ENCODE measurements at regions not wholly inside any gene's neighbourhood (a gene's known extent, or its start where the extent isn't known, plus 50 kb on each side); places are given as distances from the start of the nearest gene placed in this dataset.

GRCh38 chr6:115706981-115707380 is 353.7 kb downstream of the FRK start (continued):
- TF ChIP-seq POLR3A (IDR thresholded peaks at IDR 0.05; ENCODE audit: borderline replicate concordance, extremely low read depth, insufficient read depth, insufficient read length) (no peak), POLR2H (tag; IDR thresholded peaks at IDR 0.05; ENCODE audit: low read depth) (no peak), ZNF57 (CRISPR knock-in tag; IDR thresholded peaks at IDR 0.05) (no peak)

- BruUV-seq (replicated peaks), result no TSS peak
- H2AFZ ChIP-seq (ENCODE audit: low read depth, low read length), result no peak overlapping the region
Measured at GRCh38 chr6:115706324-115706723, 354.4 kb downstream of the FRK start.

More at GRCh38 chr6:115706324-115706723, 354.4 kb downstream of the FRK start:
- DNase-seq (ENCODE audit: extremely low read depth in 1 of 4, low spot score in 3 of 4) (no peak), ATAC-seq (no peak), FAIRE-seq (no peak)
- no peaks in the 10 kb centered on the region for H3K9me1 ChIP-seq (ENCODE audit: control insufficient read depth, insufficient read depth, low read length)
- in situ Hi-C loops (cut with MboI) (no loop called here), intact Hi-C loops (cut with micrococcal nuclease) (no loop called here)
- no peaks in the 10 kb centered on the region for H3K36me3 ChIP-seq (ENCODE audit: control insufficient read depth, insufficient read depth, low read length)
- no peaks in the 10 kb centered on the region for H3K79me2 ChIP-seq (ENCODE audit: control insufficient read depth, insufficient read depth, low read length)
- no peaks in the 10 kb centered on the region for H3K27me3 ChIP-seq (ENCODE audit: control insufficient read depth in 2 of 2, insufficient read depth in 2 of 2, low read length in 2 of 2)
- H3K4me2 ChIP-seq (ENCODE audit: insufficient read depth, low read length), result no peak overlapping the region
- H3K9ac ChIP-seq (ENCODE audit: insufficient read depth in 1 of 2, low read depth in 2 of 2, low read length in 2 of 2), result no peak overlapping the region
- no peak overlapping the region for H3K4me3 ChIP-seq
- ChIA-PET POLR2A (no interaction called here), CTCF (ENCODE audit: low intra/inter-chr PET ratio) (no interaction called here)
- H4K20me1 ChIP-seq (replicated peaks; ENCODE audit: control insufficient read depth, insufficient read depth, low read length), result no peaks in the 10 kb centered on the region
- no peaks in the 10 kb centered on the region for H3K4me1 ChIP-seq (replicated peaks in 1 of 2; ENCODE audit: control insufficient read depth in 2 of 2, insufficient read depth in 2 of 2, low read length in 2 of 2)
- no peaks in the 10 kb centered on the region; the same call in 1 of the 2 replicates for H3K9me3 ChIP-seq (replicated peaks; ENCODE audit: control insufficient read depth, insufficient read depth, low read depth, low read length)
- no peak overlapping the region for H3K27ac ChIP-seq (ENCODE audit: extremely low read depth, low read depth, low read length)
- peak; percentile 78 for TF ChIP-seq NFIC (IDR thresholded peaks at IDR 0.05)
- TF ChIP-seq NFIX (CRISPR knock-in tag; IDR thresholded peaks at IDR 0.05; ENCODE audit: low read depth), result peak; percentile 65; the same call in 1 of the 2 replicates
- no peak for TF ChIP-seq ZNF699 (CRISPR knock-in tag; IDR thresholded peaks at IDR 0.05; ENCODE audit: insufficient replicate concordance)
- no peak for TF ChIP-seq TARDBP (IDR thresholded peaks at IDR 0.05)
- TF ChIP-seq E2F8 (IDR thresholded peaks at IDR 0.05; ENCODE audit: low read depth, partially characterized antibody), result no peak
- no peak for TF ChIP-seq CEBPB (tag; IDR thresholded peaks at IDR 0.05)
- TF ChIP-seq PBX2 (CRISPR knock-in tag; IDR thresholded peaks at IDR 0.05; ENCODE audit: low read depth), result no peak
- no peak for TF ChIP-seq PBX2 (tag; conservative IDR thresholded peaks at IDR 0.05; ENCODE audit: low read depth)

Measured in K562 (cell line).